Central memory CD4-positive, alpha-beta T cell (primary cell): ENCODE measurements at regions not wholly inside any gene's neighbourhood (a gene's known extent, or its start where the extent isn't known, plus 50 kb on each side); places are given as distances from the start of the nearest gene placed in this dataset.
A peak's percentile ranks its signal among the peaks of the same experiment; 100 is the strongest.

Experiments
- DNase-seq: peaks from one replicate; pipeline ENCODE4 v3.0.0; 2022

- DNase-seq, result no peak
These were observed 54.8 kb upstream of the IFRD1 start for GRCh38 chr7:112395411-112395810.

- DNase-seq, result no peak
These were observed 54.4 kb upstream of the IFRD1 start for GRCh38 chr7:112395893-112396292.

DNA sequence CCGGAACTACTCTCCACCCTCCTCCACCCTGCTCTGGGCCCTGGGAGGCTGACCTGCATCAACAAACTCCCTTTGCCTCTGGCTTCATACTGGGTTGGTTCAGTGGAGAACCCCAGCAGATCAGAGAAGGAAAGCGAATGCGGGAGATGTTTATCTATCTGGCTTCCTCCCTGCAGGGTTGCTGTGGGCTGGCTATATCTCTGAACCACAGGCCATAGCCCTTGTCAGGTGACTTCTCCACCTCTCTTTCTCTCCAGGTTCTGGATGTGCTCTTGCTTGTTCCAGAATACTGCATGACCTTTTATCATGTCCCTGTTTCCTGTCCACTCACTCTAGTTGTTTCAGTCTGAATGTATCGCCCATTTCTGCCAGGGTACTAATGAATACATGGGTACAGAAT lies 51.7 kb upstream of the IFRD1 start:
- DNase-seq, result peak; percentile 31

- no peak for DNase-seq
These were observed 50.8 kb upstream of the IFRD1 start for GRCh38 chr7:112399501-112399900.

- DNase-seq, result no peak
These were observed 50.1 kb upstream of the IFRD1 start for GRCh38 chr7:112400141-112400540.
